K562 (cell line): ENCODE measurements at regions not wholly inside any gene's neighbourhood (a gene's known extent, or its start where the extent isn't known, plus 50 kb on each side); places are given as distances from the start of the nearest gene placed in this dataset.
A peak's percentile ranks its signal among the peaks of the same experiment; 100 is the strongest.

Source experiments
- CBX2 ChIP-seq: fragments of 200-600 bp; sonication (generic); IDR thresholded peaks from one replicate; pipeline ENCODE4 v1.6.1; 2012; ENCODE audit warnings: mild to moderate bottlenecking, low read length, inconsistent platforms; ENCODE audit not compliant: insufficient read depth, poor library complexity, severe bottlenecking
- CTCF ChIP-seq, 3 experiments: IDR thresholded peaks in 2 of 3; conservative IDR thresholded peaks in 1 of 3; 2 replicates each; pipeline ENCODE4 v1.5.1; 2011 to 2012; ENCODE audit warnings: low read length in 3 of 3, mild to moderate bottlenecking in 3 of 3, control low read depth in 2 of 3, improper control_type of control experiment in 1 of 3, inconsistent platforms in 1 of 3, low read depth in 1 of 3, mixed read lengths in 1 of 3, moderate library complexity in 1 of 3; ENCODE audit not compliant: insufficient read depth in 2 of 3
- FOXA3 ChIP-seq, 2 experiments: fragments of 450-650 bp in 1 of 2; sonication (generic) in 1 of 2; formaldehyde crosslinking; IDR thresholded peaks in 1 of 2; conservative IDR thresholded peaks in 1 of 2; 2 replicates each; pipeline versions ENCODE4 v1.4.0 to v1.8.0; 2020 to 2022; ENCODE audit warnings: mild to moderate bottlenecking in 2 of 2, missing genetic modification reagents in 1 of 2
- POLR2A ChIP-seq: fragments of 450-650 bp; conservative IDR thresholded peaks from 2 replicates; pipeline ENCODE4 v1.6.1; 2016
- PRPF4 ChIP-seq: fragments of 200-400 bp; formaldehyde crosslinking; IDR thresholded peaks from one replicate; pipeline ENCODE4 v1.6.1; 2017; ENCODE audit warnings: low read length, low read depth, mild to moderate bottlenecking; ENCODE audit not compliant: insufficient read depth, poor library complexity, severe bottlenecking
- RB1 ChIP-seq: fragments of 450-650 bp; IDR thresholded peaks from 2 replicates; pipeline ENCODE4 v1.6.1; 2017; ENCODE audit warnings: low read depth, mild to moderate bottlenecking
- RUNX1 ChIP-seq: sonication (generic); IDR thresholded peaks from 2 replicates; pipeline ENCODE4 v1.6.1; 2016; ENCODE audit warnings: antibody characterized with exemption, low read depth
- SRSF1 ChIP-seq: fragments of 200-400 bp; formaldehyde crosslinking; IDR thresholded peaks from 2 replicates; pipeline ENCODE4 v1.6.1; 2017; ENCODE audit warnings: mild to moderate bottlenecking, low read depth, low read length, moderate library complexity
- ZNF280B ChIP-seq: fragments of 250-450 bp; sonication (Bioruptor Pico); IDR thresholded peaks from 2 replicates; pipeline ENCODE4 v1.5.1; 2021; ENCODE audit warnings: mild to moderate bottlenecking
- ZNF592 ChIP-seq: fragments of 450-650 bp; IDR thresholded peaks from 2 replicates; pipeline ENCODE4 v1.6.1; 2017; ENCODE audit warnings: antibody characterized with exemption, mild to moderate bottlenecking

GRCh38 chr16:8110572-8111514 is 479.5 kb downstream of the TMEM114 start:
- TF ChIP-seq FOXA3 (CRISPR knock-in tag; conservative IDR thresholded peaks at IDR 0.05 in 1 of 2, IDR thresholded peaks at IDR 0.05 in 1 of 2), result no peak
- TF ChIP-seq ZNF280B, result no peak
- TF ChIP-seq SRSF1, result no peak
- no peak for TF ChIP-seq RUNX1
- TF ChIP-seq POLR2A, result peak; percentile 81
- no peak for TF ChIP-seq RB1
- peak; percentile 91 for TF ChIP-seq ZNF592
- no peak for TF ChIP-seq PRPF4
- no peak for TF ChIP-seq CTCF (IDR thresholded peaks at IDR 0.05 in 2 of 3, conservative IDR thresholded peaks at IDR 0.05 in 1 of 3; ENCODE audit: insufficient read depth in 2 of 3, low read depth in 1 of 3, low read length in 3 of 3)
- no peak for TF ChIP-seq CBX2
